GM18868 (cell line): ENCODE measurements at regions not wholly inside any gene's neighbourhood (a gene's known extent, or its start where the extent isn't known, plus 50 kb on each side); places are given as distances from the start of the nearest gene placed in this dataset.
"Not testable (repeated sequence)": the region's sequence is repeated elsewhere in the genome, so short reads cannot be mapped to it uniquely, and the experiment has no call there.

ENCODE experiments used
- ATAC-seq: cut with Tn5 transposase; IDR thresholded peaks from one replicate; pipeline ENCODE4 v1.9.1; 2021; ENCODE audit warnings: mild to moderate bottlenecking, moderate library complexity; ENCODE audit not compliant: unreplicated experiment

GRCh38 chr3:168671091-168671490 is 575.4 kb upstream of the GOLIM4 start:
- ATAC-seq, result no peak

- ATAC-seq, result not testable (repeated sequence)
These were observed 565.3 kb upstream of the GOLIM4 start for GRCh38 chr3:168660879-168661657.

GRCh38 chr3:168659015-168659414 is 563.3 kb upstream of the GOLIM4 start:
- no peak for ATAC-seq

- ATAC-seq, result no peak
These were observed 559.9 kb upstream of the GOLIM4 start for GRCh38 chr3:168655611-168656010.

GRCh38 chr3:168654700-168655099 is 559.0 kb upstream of the GOLIM4 start:
- ATAC-seq, result no peak

GRCh38 chr3:168653255-168653654 is 557.5 kb upstream of the GOLIM4 start:
- no peak for ATAC-seq

- no peak for ATAC-seq
These were observed 552.6 kb upstream of the GOLIM4 start for GRCh38 chr3:168648321-168648720.

GRCh38 chr3:168647582-168647981 is 551.9 kb upstream of the GOLIM4 start:
- no peak for ATAC-seq

- no peak for ATAC-seq
These were observed 549.5 kb upstream of the GOLIM4 start for GRCh38 chr3:168645180-168645579.

GRCh38 chr3:168628549-168628948 is 532.8 kb upstream of the GOLIM4 start:
- ATAC-seq, result no peak

GRCh38 chr3:168625477-168625876 is 529.8 kb upstream of the GOLIM4 start:
- no peak for ATAC-seq

GRCh38 chr3:168624892-168625448 is 529.2 kb upstream of the GOLIM4 start:
- no peak for ATAC-seq

- ATAC-seq, result no peak
These were observed 528.5 kb upstream of the GOLIM4 start for GRCh38 chr3:168624195-168624594.

GRCh38 chr3:168622795-168623194 is 527.1 kb upstream of the GOLIM4 start:
- no peak for ATAC-seq

- ATAC-seq, result peak; percentile 79
These were observed 525.1 kb upstream of the GOLIM4 start for GRCh38 chr3:168620854-168621253.

GRCh38 chr3:168618827-168619470 is 523.2 kb upstream of the GOLIM4 start:
- no peak for ATAC-seq

- no peak for ATAC-seq
These were observed 521.9 kb upstream of the GOLIM4 start for GRCh38 chr3:168617658-168618057.

GRCh38 chr3:168616915-168617314 is 521.2 kb upstream of the GOLIM4 start:
- no peak for ATAC-seq

GRCh38 chr3:168615493-168616020 is 519.8 kb upstream of the GOLIM4 start:
- no peak for ATAC-seq

- no peak for ATAC-seq
These were observed 517.4 kb upstream of the GOLIM4 start for GRCh38 chr3:168613151-168613550.

- ATAC-seq, result peak; percentile 33
These were observed 516.9 kb upstream of the GOLIM4 start for GRCh38 chr3:168612671-168613070.

GRCh38 chr3:168611826-168612225 is 516.1 kb upstream of the GOLIM4 start:
- ATAC-seq, result no peak
